A549 (cell line): ENCODE measurements at regions not wholly inside any gene's neighbourhood (a gene's known extent, or its start where the extent isn't known, plus 50 kb on each side); places are given as distances from the start of the nearest gene placed in this dataset.

Experiments
- ATAC-seq, 2 experiments: fragments of 200-7000 bp in 1 of 2; fragments of >200 bp in 1 of 2; cut with Nextera tagmentation in 1 of 2; cut with Tn5 transposase in 1 of 2; 3 replicates each; pipeline versions ENCODE4 v1.8.0 to v1.9.1; 2018 to 2020; ENCODE audit warnings: mild to moderate bottlenecking in 1 of 2, moderate library complexity in 1 of 2
- CTCF ChIA-PET: fragments of 300-600 bp; sonication (Branson Sonifier 250); formaldehyde crosslinking; extraction: SDS; loops from one replicate; lab custom pipeline; 2021; ENCODE audit warnings: antibody characterized with exemption, inconsistent platforms; lab: Yijun Ruan, JAX
- POLR2A ChIA-PET: fragments of 350-600 bp; formaldehyde crosslinking; extraction: SDS; loops from one replicate; lab custom pipeline; 2021; ENCODE audit warnings: antibody characterized with exemption, inconsistent platforms; lab: Yijun Ruan, JAX
- DNase-seq, 2 experiments: peaks; one replicate each; pipeline versions ENCODE4 v3.0.0 to v3.0.0-alpha.2; 2011 to 2016; ENCODE audit warnings: low read depth in 1 of 2, low spot score in 1 of 2
- FAIRE-seq: peaks from 2 replicates; lab custom pipeline; 2011; peaks lifted over from hg19 to GRCh38; lab: Jason Lieb, UNC
- H3K27ac ChIP-seq, 2 experiments: fragments of >200 bp; sonication (Bioruptor Twin); formaldehyde crosslinking; 3 replicates each; pipeline ENCODE4 v1.5.1; 2016 to 2017
- H3K4me1 ChIP-seq: fragments of >200 bp; sonication (Bioruptor Twin); formaldehyde crosslinking; 3 replicates; pipeline ENCODE4 v1.6.1; 2016
- H3K4me2 ChIP-seq: fragments of >200 bp; sonication (Bioruptor Twin); formaldehyde crosslinking; 3 replicates; pipeline ENCODE4 v1.6.1; 2016
- H3K4me3 ChIP-seq: fragments of >200 bp; sonication (Bioruptor Twin); formaldehyde crosslinking; 3 replicates; pipeline ENCODE4 v1.5.1; 2016
- H3K9me3 ChIP-seq: fragments of >200 bp; sonication (Bioruptor Twin); formaldehyde crosslinking; 3 replicates; pipeline ENCODE4 v1.6.1; 2016
- CBX2 ChIP-seq: fragments of 200-600 bp; sonication (generic); IDR thresholded peaks from 2 replicates; pipeline ENCODE4 v1.6.1; 2016; ENCODE audit warnings: low read depth, mild to moderate bottlenecking, borderline replicate concordance
- CHD4 ChIP-seq: fragments of 200-600 bp; sonication (generic); IDR thresholded peaks from 2 replicates; pipeline ENCODE4 v1.6.1; 2016; ENCODE audit warnings: antibody characterized with exemption, mild to moderate bottlenecking, borderline replicate concordance
- EHF ChIP-seq: fragments of 250-450 bp; sonication (Bioruptor Pico); IDR thresholded peaks from 2 replicates; pipeline ENCODE4 v1.5.0; 2020; ENCODE audit warnings: mild to moderate bottlenecking
- EHMT2 ChIP-seq: fragments of 200-600 bp; sonication (generic); IDR thresholded peaks from 2 replicates; pipeline ENCODE4 v1.6.1; 2016; ENCODE audit warnings: antibody characterized with exemption, low read depth, mild to moderate bottlenecking, moderate library complexity
- FOXS1 ChIP-seq: fragments of 250-450 bp; sonication (Bioruptor Pico); IDR thresholded peaks from 2 replicates; pipeline ENCODE4 v1.5.0; 2020; ENCODE audit warnings: mild to moderate bottlenecking, moderate library complexity
- GATA3 ChIP-seq: IDR thresholded peaks from 2 replicates; pipeline ENCODE4 v1.6.1; 2012; ENCODE audit warnings: borderline replicate concordance
- HEYL ChIP-seq: fragments of 250-450 bp; sonication (Bioruptor Pico); IDR thresholded peaks from 2 replicates; pipeline ENCODE4 v1.8.0; 2021; ENCODE audit warnings: mild to moderate bottlenecking, moderate library complexity
- HOXB13 ChIP-seq: fragments of 250-450 bp; sonication (Bioruptor Pico); IDR thresholded peaks from 2 replicates; pipeline ENCODE4 v1.5.0; 2020; ENCODE audit warnings: low read depth, mild to moderate bottlenecking, moderate library complexity
- JUNB ChIP-seq: fragments of >200 bp; sonication (Bioruptor Twin); formaldehyde crosslinking; IDR thresholded peaks from 2 replicates; pipeline ENCODE4 v1.6.1; 2016
- MYC ChIP-seq: IDR thresholded peaks from 2 replicates; pipeline ENCODE4 v1.6.1; 2012; ENCODE audit warnings: mild to moderate bottlenecking, inconsistent platforms, low read length, improper control_type of control experiment, borderline replicate concordance
- NFE2L2 ChIP-seq: fragments of 150-350 bp; conservative IDR thresholded peaks from 2 replicates; pipeline ENCODE4 v1.6.1; 2014; ENCODE audit warnings: low read length
- POLR2A ChIP-seq: IDR thresholded peaks from 2 replicates; pipeline ENCODE4 v1.6.1; 2012; ENCODE audit warnings: mild to moderate bottlenecking, low read length
- RAD21 ChIP-seq, 2 experiments: fragments of >200 bp in 1 of 2; sonication (Bioruptor Twin) in 1 of 2; formaldehyde crosslinking in 1 of 2; IDR thresholded peaks in 1 of 2; conservative IDR thresholded peaks in 1 of 2; 2 replicates in 1 of 2; 3 replicates in 1 of 2; pipeline ENCODE4 v1.6.1; 2012 to 2018; ENCODE audit warnings: inconsistent platforms in 1 of 2
- RARB ChIP-seq: fragments of 250-450 bp; sonication (Bioruptor Pico); IDR thresholded peaks from 2 replicates; pipeline ENCODE4 v1.8.0; 2021; ENCODE audit warnings: mild to moderate bottlenecking, moderate library complexity
- RFX5 ChIP-seq: fragments of 450-650 bp; IDR thresholded peaks from 2 replicates; pipeline ENCODE4 v1.7.1; 2014; ENCODE audit warnings: antibody characterized with exemption, mild to moderate bottlenecking, moderate library complexity
- SMC3 ChIP-seq: fragments of >200 bp; sonication (Bioruptor Twin); formaldehyde crosslinking; IDR thresholded peaks from 3 replicates; pipeline ENCODE4 v1.6.1; 2018; ENCODE audit warnings: inconsistent platforms
- TFCP2L1 ChIP-seq: fragments of 250-450 bp; sonication (Bioruptor Pico); IDR thresholded peaks from 2 replicates; pipeline ENCODE4 v1.5.0; 2021; ENCODE audit warnings: mild to moderate bottlenecking
- TP53 ChIP-seq: fragments of 250-450 bp; sonication (Bioruptor Pico); IDR thresholded peaks from 2 replicates; pipeline ENCODE4 v1.5.0; 2021; ENCODE audit warnings: mild to moderate bottlenecking, moderate library complexity
- ZNF302 ChIP-seq: fragments of 250-450 bp; sonication (Bioruptor Pico); IDR thresholded peaks from 2 replicates; pipeline ENCODE4 v1.9.0; 2021; ENCODE audit warnings: inconsistent platforms, mild to moderate bottlenecking, moderate library complexity
- ZSCAN20 ChIP-seq: fragments of 250-450 bp; sonication (Bioruptor Pico); IDR thresholded peaks from 2 replicates; pipeline ENCODE4 v1.8.0; 2022; ENCODE audit warnings: mild to moderate bottlenecking, moderate library complexity
- whole genome bisulfite sequencing: methylation state at CpG from one replicate; pipeline ENCODE4 v1.1.6; 2017; ENCODE audit errors: missing lambda C conversion rate; 5-methylcytosine and 5-hydroxymethylcytosine counted together
- TF ChIP-seq, protein P1 (sequence below): fragments of >200 bp; sonication (Bioruptor Twin); formaldehyde crosslinking; IDR thresholded peaks from 3 replicates; pipeline ENCODE4 v1.5.1; 2016
- TF ChIP-seq, protein P2 (sequence below): fragments of 200-600 bp; sonication (generic); IDR thresholded peaks from 2 replicates; pipeline ENCODE4 v1.6.1; 2016; ENCODE audit warnings: antibody characterized with exemption, mild to moderate bottlenecking, moderate library complexity

DNA sequence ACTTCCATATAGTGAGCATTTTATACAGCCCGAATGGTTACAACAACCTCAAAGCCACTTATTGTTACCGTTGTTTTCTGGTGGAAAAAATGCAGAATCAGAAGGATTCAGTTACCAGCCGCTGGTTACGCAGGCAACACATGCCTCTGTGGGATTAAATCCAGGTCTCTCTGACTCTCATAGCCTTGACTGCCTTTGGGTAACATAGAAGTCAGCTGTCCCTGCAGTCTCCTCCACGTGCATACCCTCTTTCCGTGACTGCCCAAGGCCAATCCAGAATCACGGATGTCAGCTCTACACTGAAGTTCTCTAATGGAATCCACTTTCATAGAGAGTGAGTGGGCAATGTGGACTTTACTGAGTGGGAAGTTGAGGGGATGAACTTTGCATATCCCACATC is 189.5 kb upstream of the DNAJC19 start (continued):
- TF ChIP-seq EHMT2: no peak
- TF ChIP-seq GATA3: no peak
- TF ChIP-seq RFX5: no peak

DNA sequence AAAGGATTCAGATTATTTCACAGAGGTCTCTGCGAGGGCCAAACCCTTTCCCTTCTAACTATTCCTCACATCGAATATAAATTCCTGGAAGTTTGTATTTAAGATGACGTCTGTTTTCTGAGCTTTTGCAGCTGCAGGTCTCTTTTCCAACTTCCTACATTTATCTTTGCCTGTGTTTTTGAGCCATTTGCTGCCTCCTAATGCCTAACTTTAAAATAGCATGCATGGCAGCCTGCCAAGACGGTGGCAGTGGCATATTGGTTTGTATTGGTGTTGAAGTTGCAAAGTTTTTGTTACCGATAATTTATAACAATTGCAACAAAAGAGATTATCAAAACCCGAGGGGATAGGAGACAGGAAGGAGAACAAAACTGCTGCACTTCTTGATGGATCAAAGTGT is 187.1 kb upstream of the DNAJC19 start:
- no peaks in the 10 kb centered on the region for H3K9me3 ChIP-seq
- H3K4me1 ChIP-seq: no peaks in the 10 kb centered on the region
- ATAC-seq (0 out of 6 replicates have a peak, but pooled peaks of 1 of the 2 experiments have one; percentile 49), DNase-seq (peak; percentile 2 to 39), FAIRE-seq (no peak)
- 2% methylated on average over 6 of the region's 6 CpGs for WGBS
- ChIA-PET CTCF (no interaction called here), POLR2A (interaction anchor here (0.6 kb wide), 1 partner anchor 542 kb away, joined by 3 read pairs; no protein-coding TSS in a partner anchor)
- no peak overlapping the region for H3K27ac ChIP-seq
- no peak overlapping the region for H3K4me2 ChIP-seq
- TF ChIP-seq CBX2 (no peak), RARB (no peak), RAD21 (conservative IDR thresholded peaks at IDR 0.05 in 1 of 2, IDR thresholded peaks at IDR 0.05 in 1 of 2) (peak; percentile 36 to 42; a peak in 4 of 5 replicates), SMC3 (peak; percentile 15; the same call in 1 of the 3 replicates)
- TF ChIP-seq, protein P1, sequence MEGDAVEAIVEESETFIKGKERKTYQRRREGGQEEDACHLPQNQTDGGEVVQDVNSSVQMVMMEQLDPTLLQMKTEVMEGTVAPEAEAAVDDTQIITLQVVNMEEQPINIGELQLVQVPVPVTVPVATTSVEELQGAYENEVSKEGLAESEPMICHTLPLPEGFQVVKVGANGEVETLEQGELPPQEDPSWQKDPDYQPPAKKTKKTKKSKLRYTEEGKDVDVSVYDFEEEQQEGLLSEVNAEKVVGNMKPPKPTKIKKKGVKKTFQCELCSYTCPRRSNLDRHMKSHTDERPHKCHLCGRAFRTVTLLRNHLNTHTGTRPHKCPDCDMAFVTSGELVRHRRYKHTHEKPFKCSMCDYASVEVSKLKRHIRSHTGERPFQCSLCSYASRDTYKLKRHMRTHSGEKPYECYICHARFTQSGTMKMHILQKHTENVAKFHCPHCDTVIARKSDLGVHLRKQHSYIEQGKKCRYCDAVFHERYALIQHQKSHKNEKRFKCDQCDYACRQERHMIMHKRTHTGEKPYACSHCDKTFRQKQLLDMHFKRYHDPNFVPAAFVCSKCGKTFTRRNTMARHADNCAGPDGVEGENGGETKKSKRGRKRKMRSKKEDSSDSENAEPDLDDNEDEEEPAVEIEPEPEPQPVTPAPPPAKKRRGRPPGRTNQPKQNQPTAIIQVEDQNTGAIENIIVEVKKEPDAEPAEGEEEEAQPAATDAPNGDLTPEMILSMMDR: peak; percentile 36; the same call in 2 of the 3 replicates
- no peak overlapping the region for H3K4me3 ChIP-seq

DNA sequence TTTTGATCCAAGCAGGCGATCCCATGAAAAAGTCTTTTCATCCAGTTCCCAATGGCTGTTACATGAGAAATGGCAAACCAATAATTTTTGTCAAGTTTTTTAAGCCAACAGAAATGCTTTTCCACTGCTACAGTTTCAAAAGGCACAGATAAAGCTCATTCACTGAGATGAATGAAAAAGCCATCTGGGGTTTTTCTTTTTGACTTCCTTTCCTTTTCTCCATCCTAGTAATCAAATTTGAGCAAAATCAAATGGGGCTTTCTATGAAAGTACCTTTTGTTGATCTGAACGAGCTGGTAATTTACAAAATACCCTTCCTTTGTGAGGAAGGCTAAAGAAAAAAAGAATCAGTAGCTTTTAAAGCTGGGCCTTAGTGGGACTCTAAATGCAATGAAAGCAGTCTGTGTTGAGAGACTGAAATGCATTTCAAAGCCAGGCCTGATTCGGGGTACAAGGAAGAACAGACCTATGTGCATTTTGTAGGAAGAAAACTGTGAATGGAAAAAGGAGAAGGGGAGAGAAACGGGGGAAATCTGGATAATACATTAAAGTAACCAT is 185.2 kb upstream of the DNAJC19 start:
- no peaks in the 10 kb centered on the region for H3K4me1 ChIP-seq
- TF ChIP-seq POLR2A (no peak), CHD4 (no peak), ZNF302 (CRISPR knock-in tag) (no peak), HEYL (CRISPR knock-in tag) (no peak)
- H3K4me3 ChIP-seq: no peak overlapping the region
- no peaks in the 10 kb centered on the region for H3K9me3 ChIP-seq
- no peak for FAIRE-seq
- DNase-seq: no peak
- H3K27ac ChIP-seq: no peak overlapping the region
- 14% methylated on average over 4 of the region's 4 CpGs for WGBS
- ChIA-PET CTCF (no interaction called here), POLR2A (no interaction called here)
- H3K4me2 ChIP-seq: no peak overlapping the region
- no peak for ATAC-seq

DNA sequence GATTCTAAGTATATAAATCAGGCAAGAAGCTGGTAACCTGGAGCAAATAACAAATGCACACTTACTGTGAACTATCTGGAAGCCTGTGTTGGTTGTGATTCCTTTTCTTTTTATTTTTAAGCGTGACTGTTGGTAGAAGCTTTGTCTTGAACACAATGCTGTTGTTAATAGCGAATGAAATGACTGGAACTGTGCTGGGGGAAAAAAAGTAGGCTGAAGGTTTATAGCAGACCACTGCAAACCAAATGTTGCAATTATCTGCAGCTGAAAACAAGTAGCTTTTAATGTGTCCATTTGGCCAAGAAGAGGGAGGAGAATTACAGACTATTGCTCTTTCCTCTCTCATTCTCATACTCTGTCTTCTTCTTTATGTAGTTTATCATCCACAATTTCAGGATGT is 184.5 kb upstream of the DNAJC19 start:
- no peak for ATAC-seq
- no peak for DNase-seq
- POLR2A ChIA-PET: no interaction called here
- WGBS: 5% methylated on average over 2 of the region's 2 CpGs
- FAIRE-seq: no peak
- Histone ChIP-seq H3K27ac (no peak overlapping the region), H3K4me1 (no peaks in the 10 kb centered on the region), H3K4me2 (no peak overlapping the region), H3K9me3 (no peaks in the 10 kb centered on the region), H3K4me3 (no peak overlapping the region)
- CTCF ChIA-PET: no interaction called here
- no peak for TF ChIP-seq FOXS1
- no peak for TF ChIP-seq CHD4
- TF ChIP-seq HOXB13 (CRISPR knock-in tag): no peak
- TF ChIP-seq JUNB: no peak
- TF ChIP-seq EHMT2: no peak
- no peak for TF ChIP-seq ZSCAN20 (CRISPR knock-in tag)
- TF ChIP-seq MYC: no peak
- no peak for TF ChIP-seq EHF (CRISPR knock-in tag)
- TF ChIP-seq TP53 (CRISPR knock-in tag): no peak
- no peak for TF ChIP-seq GATA3
- no peak for TF ChIP-seq NFE2L2
- no peak for TF ChIP-seq TFCP2L1 (CRISPR knock-in tag)
- TF ChIP-seq, protein P2, sequence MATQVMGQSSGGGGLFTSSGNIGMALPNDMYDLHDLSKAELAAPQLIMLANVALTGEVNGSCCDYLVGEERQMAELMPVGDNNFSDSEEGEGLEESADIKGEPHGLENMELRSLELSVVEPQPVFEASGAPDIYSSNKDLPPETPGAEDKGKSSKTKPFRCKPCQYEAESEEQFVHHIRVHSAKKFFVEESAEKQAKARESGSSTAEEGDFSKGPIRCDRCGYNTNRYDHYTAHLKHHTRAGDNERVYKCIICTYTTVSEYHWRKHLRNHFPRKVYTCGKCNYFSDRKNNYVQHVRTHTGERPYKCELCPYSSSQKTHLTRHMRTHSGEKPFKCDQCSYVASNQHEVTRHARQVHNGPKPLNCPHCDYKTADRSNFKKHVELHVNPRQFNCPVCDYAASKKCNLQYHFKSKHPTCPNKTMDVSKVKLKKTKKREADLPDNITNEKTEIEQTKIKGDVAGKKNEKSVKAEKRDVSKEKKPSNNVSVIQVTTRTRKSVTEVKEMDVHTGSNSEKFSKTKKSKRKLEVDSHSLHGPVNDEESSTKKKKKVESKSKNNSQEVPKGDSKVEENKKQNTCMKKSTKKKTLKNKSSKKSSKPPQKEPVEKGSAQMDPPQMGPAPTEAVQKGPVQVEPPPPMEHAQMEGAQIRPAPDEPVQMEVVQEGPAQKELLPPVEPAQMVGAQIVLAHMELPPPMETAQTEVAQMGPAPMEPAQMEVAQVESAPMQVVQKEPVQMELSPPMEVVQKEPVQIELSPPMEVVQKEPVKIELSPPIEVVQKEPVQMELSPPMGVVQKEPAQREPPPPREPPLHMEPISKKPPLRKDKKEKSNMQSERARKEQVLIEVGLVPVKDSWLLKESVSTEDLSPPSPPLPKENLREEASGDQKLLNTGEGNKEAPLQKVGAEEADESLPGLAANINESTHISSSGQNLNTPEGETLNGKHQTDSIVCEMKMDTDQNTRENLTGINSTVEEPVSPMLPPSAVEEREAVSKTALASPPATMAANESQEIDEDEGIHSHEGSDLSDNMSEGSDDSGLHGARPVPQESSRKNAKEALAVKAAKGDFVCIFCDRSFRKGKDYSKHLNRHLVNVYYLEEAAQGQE: no peak
- no peak for TF ChIP-seq CBX2
- TF ChIP-seq, all 56 proteins: peak for 0
